T-helper 22 cell (primary cell): ENCODE measurements at regions not wholly inside any gene's neighbourhood (a gene's known extent, or its start where the extent isn't known, plus 50 kb on each side); places are given as distances from the start of the nearest gene placed in this dataset.
A peak's percentile ranks its signal among the peaks of the same experiment; 100 is the strongest.
"Not testable (repeated sequence)": the region's sequence is repeated elsewhere in the genome, so short reads cannot be mapped to it uniquely, and the experiment has no call there.

Experiments used
- DNase-seq: peaks from one replicate; pipeline ENCODE4 v3.0.0-alpha.2; 2020; ENCODE audit warnings: low read depth

DNA sequence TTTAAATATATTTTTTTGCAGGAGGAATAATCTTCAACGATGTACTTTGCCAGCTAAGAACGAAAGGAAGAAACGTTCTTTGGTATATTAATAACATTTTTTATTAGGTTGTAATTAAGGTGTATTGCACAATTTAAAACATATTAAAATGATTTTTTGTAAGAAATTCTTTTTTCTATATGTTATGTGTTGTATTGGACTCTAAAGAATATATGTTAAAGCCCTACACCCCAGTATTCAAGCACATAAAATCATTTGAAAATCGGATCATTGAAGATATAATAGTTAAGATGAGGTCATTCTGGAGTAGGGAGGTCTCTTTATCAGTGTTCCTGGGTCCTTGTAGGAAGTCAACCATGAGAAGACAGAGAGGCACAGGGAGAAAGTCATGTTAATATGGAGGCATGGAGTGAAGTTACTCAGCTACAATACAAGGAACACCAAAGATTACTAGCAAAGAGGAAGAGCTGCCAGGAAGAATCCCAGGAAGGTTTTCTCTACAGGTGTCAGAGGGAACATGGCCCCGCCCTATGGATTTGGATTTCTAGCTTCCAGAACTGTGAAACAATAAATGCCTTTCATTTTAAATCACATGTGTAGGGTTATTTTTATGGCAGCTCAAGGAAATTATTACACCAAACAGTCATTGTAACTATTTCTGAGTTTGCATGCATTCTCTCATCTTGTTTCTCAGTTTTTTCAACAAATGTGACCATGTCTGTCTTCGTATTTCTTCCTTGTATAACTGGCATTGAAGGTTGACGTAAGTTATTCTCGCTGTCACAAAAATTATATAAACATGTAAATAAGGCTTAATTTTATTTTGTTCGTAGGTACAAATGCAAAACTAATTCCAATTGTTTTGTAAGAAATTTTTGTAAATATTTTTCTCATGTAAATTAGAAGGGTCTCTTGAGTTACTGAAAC lies 75.4 kb upstream of the VPREB1 start:
- no peak for DNase-seq

DNA sequence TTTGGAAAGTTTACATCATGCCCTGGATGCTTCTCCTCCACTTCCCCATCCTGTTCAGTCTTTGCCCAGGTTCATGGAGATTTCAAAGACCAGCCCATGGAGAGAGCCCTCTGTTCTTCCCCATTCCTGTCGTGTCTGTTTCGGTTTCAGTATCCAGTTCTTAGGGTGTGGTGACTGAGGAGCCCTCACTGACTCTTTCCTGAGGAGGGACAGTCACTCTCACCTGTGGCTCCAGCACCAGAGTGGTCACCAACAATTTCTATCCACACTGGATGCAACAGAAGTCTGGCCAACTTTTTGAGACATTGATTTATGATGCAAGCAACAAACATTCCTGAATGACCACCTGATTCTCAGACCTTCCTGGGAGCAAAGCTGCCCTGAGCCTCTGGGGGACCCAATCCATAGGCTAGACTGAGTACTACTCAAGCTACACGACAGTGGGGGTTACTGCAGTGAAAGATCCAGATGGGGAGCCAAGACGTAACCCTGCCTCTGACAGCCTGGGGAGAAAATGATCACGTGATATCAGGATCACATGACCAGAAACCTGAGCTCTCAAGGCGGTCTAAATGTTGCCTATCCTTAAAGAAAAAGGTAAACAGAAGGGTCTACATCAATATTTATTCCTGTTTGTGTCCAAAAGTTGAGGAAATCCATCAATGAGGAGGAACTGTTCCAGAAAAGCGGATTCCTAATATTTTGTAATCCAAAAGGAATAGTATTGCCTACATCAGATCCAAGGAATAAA lies 76.2 kb upstream of the VPREB1 start:
- no peak for DNase-seq

GRCh38 chr22:22167791-22168189 lies 76.8 kb upstream of the VPREB1 start:
- no peak for DNase-seq

GRCh38 chr22:22166941-22167713 lies 77.5 kb upstream of the VPREB1 start:
- DNase-seq: no peak

DNA sequence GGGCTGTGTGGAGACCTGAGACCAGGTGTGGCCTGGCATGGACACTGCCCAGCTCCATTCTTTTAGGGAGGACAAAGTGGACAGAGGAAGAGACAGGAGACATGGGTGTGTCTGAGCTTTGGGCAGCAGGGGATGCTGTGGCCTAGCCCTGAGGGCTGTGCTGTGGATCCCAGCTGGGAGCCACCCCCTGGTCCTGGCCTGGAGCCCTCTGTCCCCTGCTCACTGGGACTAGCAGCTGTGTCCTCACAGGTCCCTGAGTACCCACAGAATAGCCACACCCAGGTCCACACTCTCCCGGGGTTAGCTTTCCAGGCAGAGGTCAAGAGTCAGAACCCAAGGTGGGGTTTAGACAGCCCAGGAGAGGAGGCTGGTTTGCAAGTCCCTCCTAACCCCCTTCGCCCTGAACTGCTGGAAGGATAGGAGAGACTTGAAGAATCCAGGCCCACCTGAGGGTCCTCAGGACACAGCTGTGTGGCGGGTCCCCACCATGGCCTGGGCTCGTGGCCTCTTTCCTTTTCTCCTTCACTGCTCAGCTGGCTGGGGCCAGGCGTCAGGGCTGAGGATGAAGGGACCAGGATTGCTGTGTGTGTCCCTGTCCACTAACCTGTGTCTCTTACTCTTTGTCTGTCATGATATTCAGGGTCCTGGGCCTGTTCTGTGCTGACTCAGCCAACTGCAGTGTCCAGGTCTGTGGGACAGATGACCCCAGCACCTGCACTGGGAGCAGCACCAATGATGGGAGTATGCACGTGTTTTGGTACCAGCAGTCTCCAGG lies 78.5 kb upstream of the VPREB1 start:
- DNase-seq: no peak

DNA sequence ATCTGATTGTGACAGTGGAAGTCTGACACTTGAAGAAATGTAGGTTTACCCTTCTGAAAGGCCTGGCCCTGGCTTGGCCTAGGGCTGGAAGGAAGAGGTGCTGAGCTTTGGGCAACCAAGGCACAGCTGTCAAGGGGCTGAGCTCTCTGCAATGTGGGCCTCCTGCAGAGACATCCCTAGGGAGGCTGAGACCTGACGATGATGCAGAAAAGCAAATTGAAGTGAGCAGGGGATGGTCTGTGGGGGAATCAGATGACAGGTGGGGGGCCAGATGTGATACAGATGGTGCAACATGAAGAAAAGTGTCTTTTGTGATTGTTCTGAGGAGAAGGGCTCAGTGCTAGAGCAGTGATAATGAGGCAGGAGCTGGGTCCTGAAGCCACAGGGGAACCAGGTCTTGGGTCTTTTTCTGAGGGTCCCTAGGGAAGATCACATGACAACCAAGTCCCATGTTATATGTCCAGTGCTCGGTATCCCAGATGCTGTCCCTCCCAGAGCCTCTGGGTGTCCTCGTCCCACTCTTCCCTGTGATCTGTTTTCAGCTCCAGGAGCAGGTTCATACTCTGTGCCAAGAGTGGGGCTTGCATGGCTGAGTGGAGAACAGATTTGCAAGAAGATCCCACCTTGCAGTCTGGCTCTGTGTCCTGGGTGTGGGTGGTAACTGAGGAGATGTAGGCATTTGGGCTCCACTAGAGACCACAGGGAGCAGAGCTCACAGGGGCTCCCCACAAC lies 79.9 kb upstream of the VPREB1 start:
- no peak for DNase-seq

- no peak for DNase-seq
Observed at GRCh38 chr22:22161924-22162851, 82.4 kb upstream of the VPREB1 start.

- DNase-seq: not testable (repeated sequence)
Observed at GRCh38 chr22:22160768-22161167, 83.8 kb upstream of the VPREB1 start.

- no peak for DNase-seq
Observed at GRCh38 chr22:22159384-22159783, 85.2 kb upstream of the VPREB1 start.

DNA sequence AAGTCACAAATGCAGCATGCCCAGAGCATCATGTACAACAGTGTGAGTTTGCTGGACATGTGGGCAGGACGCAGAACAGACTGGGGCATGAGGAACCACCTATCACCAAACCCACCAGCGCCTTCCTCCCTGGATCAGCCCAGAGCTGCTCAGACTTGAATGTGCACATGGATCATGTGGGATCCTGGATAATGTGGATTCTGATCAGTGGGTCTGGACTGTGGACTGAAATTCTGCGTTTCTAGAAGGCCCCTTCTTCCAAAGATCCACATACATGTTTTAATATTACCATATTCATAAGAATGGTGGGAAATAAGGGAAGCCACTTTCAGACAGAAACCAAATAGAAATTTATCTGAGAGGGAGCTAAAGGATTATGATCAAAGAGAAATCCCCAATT lies 85.6 kb upstream of the VPREB1 start:
- no peak for DNase-seq

GRCh38 chr22:22158207-22158816 lies 86.3 kb upstream of the VPREB1 start:
- DNase-seq: no peak

DNA sequence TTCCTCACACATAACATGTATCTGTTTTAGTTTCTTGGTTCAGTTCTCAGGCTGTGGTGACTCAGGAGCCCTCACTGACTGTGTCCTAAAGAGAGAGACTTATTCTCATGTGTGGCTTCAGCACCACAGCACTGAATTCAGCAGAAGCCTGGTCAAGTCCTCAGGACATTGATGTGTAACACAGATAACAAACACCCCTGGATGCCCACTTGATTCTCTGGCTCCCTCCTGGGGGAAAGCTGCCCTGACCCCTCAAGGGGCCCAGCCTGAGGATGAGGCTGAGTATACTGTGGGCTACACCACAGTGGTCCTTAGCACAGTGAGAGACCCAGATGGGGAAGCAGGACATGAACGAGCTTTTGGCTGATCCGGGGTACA lies 87.2 kb upstream of the VPREB1 start:
- no peak for DNase-seq

GRCh38 chr22:22156716-22157347 lies 87.8 kb upstream of the VPREB1 start:
- DNase-seq: peak; percentile 18

GRCh38 chr22:22156348-22156715 lies 88.3 kb upstream of the VPREB1 start:
- no peak for DNase-seq

DNA sequence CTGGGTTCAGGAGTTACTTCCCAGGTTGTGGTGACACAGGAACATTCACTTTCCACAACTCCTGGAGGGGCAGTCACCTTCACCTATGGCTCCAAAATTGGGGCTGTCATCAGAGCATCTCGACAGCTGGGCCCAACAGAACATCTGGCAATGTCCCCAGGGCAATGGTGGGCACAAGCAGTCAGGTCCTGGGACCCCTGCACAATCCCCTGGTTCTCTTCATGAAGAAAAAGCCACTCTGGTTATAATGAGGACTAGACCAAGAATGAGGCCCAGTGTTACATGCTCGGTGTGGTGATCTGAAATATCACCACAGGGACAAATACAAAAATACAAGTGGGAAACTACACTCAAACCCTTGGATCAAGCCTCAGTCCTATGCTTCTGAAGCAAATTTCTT lies 89.0 kb upstream of the VPREB1 start:
- DNase-seq: no peak

- DNase-seq: no peak
Observed at GRCh38 chr22:22155146-22155545, 89.4 kb upstream of the VPREB1 start.

- no peak for DNase-seq
Observed at GRCh38 chr22:22154040-22154439, 90.5 kb upstream of the VPREB1 start.

DNA sequence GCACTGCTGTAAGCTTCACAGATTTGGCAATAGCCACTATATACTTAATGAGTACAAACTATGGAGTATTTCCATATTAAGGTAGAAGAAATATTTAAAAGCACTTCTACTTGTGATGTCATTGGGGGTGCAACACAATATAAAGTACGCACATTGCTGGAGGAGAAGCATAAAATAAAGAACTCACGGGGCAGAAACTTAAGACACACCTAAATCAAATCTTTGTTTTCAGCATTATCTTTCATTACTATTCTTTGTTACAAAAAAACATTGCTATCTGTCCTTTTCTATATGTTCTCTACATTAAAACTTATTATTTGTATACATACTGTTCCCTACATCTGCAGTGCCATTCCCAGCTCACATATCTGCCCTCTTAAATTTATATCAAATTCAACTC lies 93.3 kb upstream of the VPREB1 start:
- no peak for DNase-seq

GRCh38 chr22:22150457-22150856 lies 94.1 kb upstream of the VPREB1 start:
- DNase-seq: no peak
